HG03103 (cell line): ENCODE measurements at regions not wholly inside any gene's neighbourhood (a gene's known extent, or its start where the extent isn't known, plus 50 kb on each side); places are given as distances from the start of the nearest gene placed in this dataset.

Experiments
- ATAC-seq: cut with Tn5 transposase; IDR thresholded peaks from one replicate; pipeline ENCODE4 v1.9.1; 2021; ENCODE audit warnings: low read depth; ENCODE audit not compliant: unreplicated experiment

DNA sequence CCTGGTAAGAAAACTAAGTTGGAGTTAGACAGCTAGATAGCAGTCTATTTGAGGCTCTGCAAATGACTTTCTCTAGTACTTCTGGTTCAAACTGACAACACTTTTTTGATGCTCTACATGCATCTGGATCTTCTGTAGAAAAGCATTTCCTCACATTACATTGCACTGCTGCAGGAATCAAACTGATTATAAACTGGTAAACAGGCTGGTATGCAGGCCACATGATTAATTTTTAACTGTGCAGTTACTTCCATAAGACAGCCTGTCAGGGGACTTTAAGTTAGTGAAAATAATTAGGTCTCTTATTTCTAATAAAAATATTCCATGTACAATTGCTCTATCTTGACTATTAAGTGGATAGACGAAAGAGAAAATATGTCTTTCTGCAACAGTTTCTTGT, 550.0 kb upstream of the ALCAM start:
- ATAC-seq, result no peak

GRCh38 chr3:104819333-104819732, 547.4 kb upstream of the ALCAM start:
- no peak for ATAC-seq

DNA sequence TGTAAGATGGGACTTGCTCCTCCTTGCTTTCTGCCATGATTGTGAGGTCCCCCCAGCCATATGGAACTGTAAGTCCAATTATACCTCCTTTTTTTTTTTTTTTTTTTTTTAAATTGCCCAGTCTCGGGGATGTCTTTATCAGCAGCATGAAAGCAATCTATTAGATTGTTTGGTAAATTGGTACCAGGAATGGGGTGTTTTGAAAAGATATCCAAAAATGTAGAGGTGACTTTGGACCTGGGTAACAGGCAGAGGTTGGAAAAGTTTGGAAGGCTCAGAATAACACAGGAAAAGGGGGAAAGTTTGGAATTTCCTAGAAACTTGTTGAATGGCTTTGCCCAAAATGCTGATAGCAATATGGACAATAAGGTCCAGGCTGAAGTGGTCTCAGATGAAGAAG, 545.8 kb upstream of the ALCAM start:
- ATAC-seq, result no peak

DNA sequence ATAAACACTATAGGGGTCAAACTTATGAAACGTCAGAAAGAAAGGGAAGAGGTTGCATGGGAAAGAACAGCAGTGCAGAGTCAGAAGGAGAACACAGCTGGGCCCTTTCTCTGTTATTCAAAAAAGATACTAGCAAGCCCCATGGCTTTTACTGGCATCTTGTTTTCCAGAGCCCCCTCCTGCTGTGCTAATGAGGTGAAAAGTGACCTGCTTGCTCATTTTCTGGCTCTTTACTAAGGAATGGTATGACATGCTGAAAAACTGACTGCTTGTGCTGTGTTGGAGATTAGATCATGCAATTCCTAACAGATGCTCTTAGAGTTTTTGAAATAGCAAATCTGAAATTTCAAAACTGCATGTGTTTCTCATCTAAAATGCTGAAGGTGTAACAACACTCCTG, 541.6 kb upstream of the ALCAM start:
- ATAC-seq, result no peak

- no peak for ATAC-seq
Measured at GRCh38 chr3:104831071-104831470, 535.6 kb upstream of the ALCAM start.

DNA sequence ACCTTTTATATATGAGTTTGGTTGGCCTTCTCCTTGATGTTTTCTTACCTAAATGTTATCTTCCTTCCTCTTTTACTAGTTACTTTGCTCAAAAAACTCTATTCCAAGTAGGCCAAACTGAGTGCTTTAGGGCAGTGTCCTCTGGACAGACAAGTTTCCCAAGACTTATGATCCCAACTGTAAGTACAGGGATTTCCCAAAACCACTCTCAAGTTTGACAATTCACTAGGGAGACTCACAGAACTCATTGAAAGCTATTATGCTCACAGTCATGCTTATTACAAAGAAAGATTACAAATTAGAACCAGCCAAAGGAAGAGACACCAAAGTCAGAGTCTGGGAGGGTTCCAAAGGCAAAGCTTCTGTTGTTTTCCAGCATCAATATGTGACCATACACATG, 534.2 kb upstream of the ALCAM start:
- ATAC-seq, result no peak

DNA sequence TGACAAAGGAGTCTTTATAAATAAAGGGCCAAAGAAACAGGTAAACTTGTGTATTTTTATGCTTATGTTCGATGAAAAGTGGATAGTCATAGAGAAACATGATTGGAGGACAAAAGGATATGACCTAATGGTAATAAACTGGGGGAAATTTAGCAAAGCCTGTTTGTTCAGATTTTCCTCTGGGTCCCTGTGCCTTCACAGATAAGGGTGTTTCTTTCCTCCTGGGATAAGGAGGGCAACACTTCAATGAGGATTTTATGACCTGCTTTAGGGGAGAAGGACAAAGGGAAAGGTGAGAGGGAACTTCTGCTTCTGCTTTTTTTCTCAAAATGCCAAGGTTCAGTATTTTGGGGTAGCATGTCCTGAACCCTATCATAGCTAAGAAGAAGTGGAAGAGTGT, 531.3 kb upstream of the ALCAM start:
- ATAC-seq, result no peak

GRCh38 chr3:104846270-104846669, 520.4 kb upstream of the ALCAM start:
- no peak for ATAC-seq

GRCh38 chr3:104849070-104849469, 517.6 kb upstream of the ALCAM start:
- ATAC-seq, result no peak

GRCh38 chr3:104854468-104854867, 512.2 kb upstream of the ALCAM start:
- no peak for ATAC-seq

GRCh38 chr3:104855702-104856101, 511.0 kb upstream of the ALCAM start:
- ATAC-seq, result no peak

- no peak for ATAC-seq
Measured at GRCh38 chr3:104856741-104857140, 510.0 kb upstream of the ALCAM start.

- ATAC-seq, result no peak
Measured at GRCh38 chr3:104868291-104868690, 498.4 kb upstream of the ALCAM start.

- no peak for ATAC-seq
Measured at GRCh38 chr3:104870276-104870675, 496.4 kb upstream of the ALCAM start.

- no peak for ATAC-seq
Measured at GRCh38 chr3:104873331-104873730, 493.4 kb upstream of the ALCAM start.

GRCh38 chr3:104878395-104878794, 488.3 kb upstream of the ALCAM start:
- ATAC-seq, result no peak

- no peak for ATAC-seq
Measured at GRCh38 chr3:104879919-104880318, 486.8 kb upstream of the ALCAM start.

GRCh38 chr3:104885214-104885814, 481.4 kb upstream of the ALCAM start:
- no peak for ATAC-seq

GRCh38 chr3:104886220-104886995, 480.3 kb upstream of the ALCAM start:
- ATAC-seq, result no peak

- no peak for ATAC-seq
Measured at GRCh38 chr3:104887069-104887468, 479.6 kb upstream of the ALCAM start.

- ATAC-seq, result no peak
Measured at GRCh38 chr3:104887619-104888018, 479.1 kb upstream of the ALCAM start.

DNA sequence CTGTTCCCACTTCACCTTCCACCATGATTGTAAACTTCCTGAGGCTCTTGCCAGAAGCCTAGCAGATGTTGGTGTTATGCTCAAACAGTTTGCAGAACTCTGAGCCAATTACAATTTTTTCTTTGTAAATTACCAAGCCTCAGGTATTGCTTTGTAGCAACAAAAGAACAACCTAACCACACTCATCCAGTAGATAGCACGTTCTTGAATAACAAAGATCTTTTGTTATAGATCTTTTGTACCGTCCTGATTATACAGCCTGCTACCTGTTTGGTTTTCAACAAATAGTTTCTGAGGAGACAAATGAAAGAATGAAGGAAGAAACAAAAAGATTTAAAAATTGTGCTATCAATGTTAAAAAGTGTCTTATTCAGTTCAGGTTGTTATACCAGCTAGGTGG, 474.7 kb upstream of the ALCAM start:
- ATAC-seq, result no peak
